NCI-H146 (cell line): ENCODE measurements at regions not wholly inside any gene's neighbourhood (a gene's known extent, or its start where the extent isn't known, plus 50 kb on each side); places are given as distances from the start of the nearest gene placed in this dataset.
"Not testable (repeated sequence)": the region's sequence is repeated elsewhere in the genome, so short reads cannot be mapped to it uniquely, and the experiment has no call there.

ENCODE experiments used
- DNase-seq: peaks from one replicate; lab custom pipeline; 2025; lab: John Stamatoyannopoulos, UW

GRCh38 chr15:20187370-20188355, 353.9 kb downstream of the GOLGA6L6 start:
- not testable (repeated sequence) for DNase-seq

DNA sequence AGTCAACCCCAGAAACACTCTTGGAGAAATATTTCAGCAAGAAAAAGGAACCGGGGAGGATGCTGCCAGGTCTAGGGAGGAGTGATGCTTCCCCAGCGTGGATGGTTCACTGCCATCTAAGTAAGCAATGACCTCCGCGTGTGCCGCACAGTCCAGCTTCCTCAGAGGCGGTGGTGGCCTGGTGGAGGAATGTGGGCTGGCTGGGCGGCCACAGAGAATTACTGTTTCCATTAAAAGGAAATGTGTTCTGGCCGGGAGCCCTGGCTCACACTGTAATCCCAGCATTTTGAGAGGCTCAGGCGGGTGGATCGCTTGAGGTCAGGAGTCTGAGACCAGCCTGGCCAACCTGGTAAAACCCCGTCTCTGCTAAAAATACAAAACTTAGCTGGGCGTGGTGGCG, 356.7 kb downstream of the GOLGA6L6 start:
- not testable (repeated sequence) for DNase-seq

DNA sequence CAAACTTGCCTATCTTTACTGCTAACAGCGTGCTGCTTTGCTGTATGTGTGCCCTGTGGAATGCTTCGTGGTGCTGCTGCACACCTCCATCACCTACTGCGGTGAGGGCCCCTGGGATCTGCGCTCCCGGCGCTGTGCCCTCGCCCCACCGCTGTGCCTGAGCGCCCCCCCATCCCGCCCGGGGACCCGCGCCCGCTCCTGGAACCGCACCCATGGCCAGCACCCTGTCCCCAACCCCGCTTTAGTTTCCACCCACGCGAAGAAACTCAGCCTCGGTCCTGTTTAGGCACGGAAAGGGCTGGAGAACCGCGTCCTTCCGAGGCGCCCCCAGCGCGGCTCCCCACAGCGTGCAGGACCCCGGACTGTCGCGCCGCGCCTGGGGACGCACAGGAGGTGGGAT, 373.4 kb downstream of the GOLGA6L6 start:
- DNase-seq, result not testable (repeated sequence)

DNA sequence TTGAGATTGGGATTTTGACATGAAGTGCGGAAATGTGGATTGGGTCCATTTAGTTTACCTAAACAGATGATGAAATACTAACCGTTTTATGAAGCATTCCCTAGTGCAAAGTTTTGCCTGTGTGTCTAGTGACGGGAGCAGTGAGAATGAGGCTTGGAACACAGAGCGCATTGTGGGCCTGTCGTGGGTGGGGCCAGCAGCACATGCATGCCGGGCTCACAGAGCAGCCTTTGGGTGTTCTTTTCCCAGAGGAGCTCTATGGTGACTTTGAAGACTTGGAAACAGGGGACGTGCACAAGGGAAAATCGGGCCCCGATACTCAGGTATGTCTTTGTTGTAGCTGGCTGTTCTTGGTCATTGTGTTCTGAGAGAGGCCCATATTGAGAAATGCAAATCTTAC, 388.1 kb downstream of the GOLGA6L6 start:
- DNase-seq, result not testable (repeated sequence)

- not testable (repeated sequence) for DNase-seq
These were observed 392.9 kb downstream of the GOLGA6L6 start for GRCh38 chr15:20148679-20149078.

GRCh38 chr15:20148008-20148407, 393.6 kb downstream of the GOLGA6L6 start:
- DNase-seq, result not testable (repeated sequence)

GRCh38 chr15:20144333-20145036, 397.1 kb downstream of the GOLGA6L6 start:
- not testable (repeated sequence) for DNase-seq

GRCh38 chr15:20142906-20143305, 398.7 kb downstream of the GOLGA6L6 start:
- DNase-seq, result not testable (repeated sequence)

DNA sequence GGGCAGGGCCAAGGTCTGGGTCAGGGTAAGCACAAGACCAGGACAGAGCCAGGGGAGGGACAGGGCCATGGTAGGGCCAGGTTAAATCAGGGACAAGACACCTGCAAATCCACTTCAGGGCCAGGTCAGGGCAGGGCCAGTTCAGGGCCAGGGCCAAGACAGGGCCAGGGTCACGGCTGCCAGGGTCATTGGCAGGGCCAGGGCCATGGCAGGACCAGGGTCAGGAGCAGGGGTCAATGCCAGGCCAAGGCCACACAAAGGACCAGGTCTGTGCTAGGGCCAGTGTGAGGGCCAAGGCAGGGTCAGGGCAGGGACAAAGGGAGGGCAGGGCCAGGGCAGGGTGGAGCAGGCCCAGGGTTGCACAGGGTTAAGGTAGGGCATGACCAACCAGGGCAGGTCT, 399.2 kb downstream of the GOLGA6L6 start:
- not testable (repeated sequence) for DNase-seq

GRCh38 chr15:20124668-20125067, 416.9 kb downstream of the GOLGA6L6 start:
- DNase-seq, result not testable (repeated sequence)

DNA sequence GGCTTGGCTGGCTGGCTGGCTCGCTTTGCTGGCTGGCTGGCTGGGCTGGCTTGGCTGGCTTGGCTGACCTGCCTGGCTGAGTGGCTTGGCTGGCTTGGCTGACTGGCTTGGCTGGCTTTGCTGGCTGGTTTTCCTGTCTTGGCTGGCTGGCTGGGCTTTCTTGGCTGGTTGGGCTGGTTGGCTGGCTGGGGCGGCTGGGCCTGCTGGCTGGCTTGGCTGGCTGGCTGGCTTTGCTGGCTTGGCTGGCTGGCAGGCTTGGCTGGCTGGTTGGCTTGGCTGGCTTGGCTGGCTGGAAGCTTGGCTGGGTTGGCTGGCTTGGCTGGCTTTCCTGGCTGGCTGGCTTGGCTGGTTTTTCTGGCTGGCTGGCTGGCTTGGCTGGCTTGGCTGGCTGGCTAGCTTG, 435.6 kb downstream of the GOLGA6L6 start:
- no peak for DNase-seq

DNA sequence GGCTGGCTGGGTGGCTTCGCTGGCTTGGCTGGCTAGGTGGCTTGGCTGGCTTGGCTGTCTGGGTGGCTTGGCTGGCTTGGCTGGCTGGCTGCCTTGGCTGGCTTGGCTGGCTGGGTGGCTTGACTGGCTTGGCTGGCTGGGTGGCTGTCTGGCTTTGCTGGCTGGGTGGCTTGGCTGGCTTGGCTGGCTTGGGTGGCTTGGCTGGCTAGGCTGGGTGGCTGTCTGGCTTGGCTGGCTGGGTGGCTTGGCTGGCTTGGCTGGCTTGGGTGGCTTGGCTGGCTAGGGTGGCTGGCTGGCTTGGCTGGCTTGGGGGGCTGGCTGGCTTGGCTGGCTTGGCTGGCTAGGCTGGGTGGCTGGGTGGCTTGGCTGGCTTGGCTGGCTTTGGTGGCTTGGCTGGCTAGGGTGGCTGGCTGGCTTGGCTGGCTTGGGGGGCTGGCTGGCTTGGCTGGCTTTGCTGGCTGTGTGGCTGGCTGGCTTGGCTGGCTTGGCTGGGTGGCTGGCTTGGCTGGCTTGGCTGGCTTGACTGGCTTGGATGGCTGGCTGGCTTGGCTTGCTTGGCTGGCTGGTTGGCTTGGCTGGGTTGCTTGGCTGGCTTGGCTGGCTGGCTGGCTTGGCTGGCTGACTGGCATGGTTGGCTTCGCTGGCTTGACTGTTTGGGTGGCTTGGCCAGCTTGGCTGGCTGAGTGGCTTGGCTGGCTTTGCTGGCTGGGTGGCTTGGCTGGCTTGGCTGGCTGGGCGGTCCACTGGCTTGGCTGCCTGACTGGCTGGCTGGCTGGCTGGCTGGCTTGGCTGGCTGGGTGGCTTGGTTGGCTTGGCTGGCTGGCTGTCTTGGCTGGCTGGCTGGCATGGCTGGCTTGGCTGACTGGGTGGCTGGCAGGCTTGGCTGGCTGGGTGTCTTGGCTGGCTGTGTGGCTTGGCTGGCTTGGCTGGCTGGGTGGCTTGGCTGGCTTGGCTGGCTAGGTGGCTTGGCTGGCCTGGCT, 436.3 kb downstream of the GOLGA6L6 start:
- not testable (repeated sequence) for DNase-seq

- not testable (repeated sequence) for DNase-seq
These were observed 437.0 kb downstream of the GOLGA6L6 start for GRCh38 chr15:20104551-20104950.

GRCh38 chr15:20102862-20103261, 438.7 kb downstream of the GOLGA6L6 start:
- DNase-seq, result not testable (repeated sequence)

DNA sequence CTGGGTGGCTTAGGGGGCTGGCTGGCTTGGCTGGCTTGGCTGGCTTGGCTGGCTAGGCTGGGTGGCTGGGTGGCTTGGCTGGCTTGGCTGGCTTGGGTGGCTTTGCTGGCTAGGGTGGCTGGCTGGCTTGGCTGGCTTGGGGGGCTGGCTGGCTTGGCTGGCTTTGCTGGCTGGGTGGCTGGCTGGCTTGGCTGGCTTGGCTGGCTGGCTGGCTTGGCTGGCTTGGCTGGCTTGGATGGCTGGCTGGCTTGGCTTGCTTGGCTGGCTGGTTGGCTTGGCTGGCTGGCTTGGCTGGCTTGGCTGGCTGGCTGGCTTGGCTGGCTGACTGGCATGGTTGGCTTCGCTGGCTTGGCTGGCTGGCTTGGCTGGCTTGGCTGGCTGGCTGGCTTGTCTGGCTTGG, 439.4 kb downstream of the GOLGA6L6 start:
- DNase-seq, result not testable (repeated sequence)

- DNase-seq, result not testable (repeated sequence)
These were observed 440.3 kb downstream of the GOLGA6L6 start for GRCh38 chr15:20101281-20101680.

GRCh38 chr15:20100604-20101270, 440.9 kb downstream of the GOLGA6L6 start:
- DNase-seq, result not testable (repeated sequence)

GRCh38 chr15:20095699-20096303, 445.8 kb downstream of the GOLGA6L6 start:
- not testable (repeated sequence) for DNase-seq

GRCh38 chr15:20089541-20089940, 452.1 kb downstream of the GOLGA6L6 start:
- DNase-seq, result not testable (repeated sequence)

- not testable (repeated sequence) for DNase-seq
These were observed 457.6 kb downstream of the GOLGA6L6 start for GRCh38 chr15:20084026-20084425.
